D721Med (cell line): ENCODE measurements at regions not wholly inside any gene's neighbourhood (a gene's known extent, or its start where the extent isn't known, plus 50 kb on each side); places are given as distances from the start of the nearest gene placed in this dataset.

Experiments
- DNase-seq: peaks from one replicate; pipeline ENCODE4 v3.0.0; 2011; ENCODE audit warnings: low spot score; ENCODE audit not compliant: insufficient read length
- FAIRE-seq: peaks from 2 replicates; lab custom pipeline; 2011; peaks lifted over from hg19 to GRCh38; lab: Jason Lieb, UNC
- TF ChIP-seq, protein P1 (sequence below): IDR thresholded peaks from 2 replicates; pipeline ENCODE4 v1.5.1; 2012; ENCODE audit warnings: mild to moderate bottlenecking, control low read depth; ENCODE audit not compliant: insufficient read depth; ENCODE audit errors: missing control alignments

DNA sequence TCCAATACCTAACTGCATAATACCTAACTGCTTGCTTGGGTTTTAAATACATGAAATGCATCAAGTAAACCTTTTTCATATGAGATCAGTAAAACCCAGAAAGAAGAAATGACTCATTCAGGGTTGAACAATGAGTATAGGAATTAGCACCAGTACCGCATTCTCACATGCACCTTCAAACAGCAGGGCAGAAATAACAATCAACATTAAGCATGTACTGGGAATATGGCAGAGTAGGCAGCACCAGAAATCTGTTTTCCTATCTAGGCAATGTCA, 850.3 kb upstream of the SORCS1 start:
- TF ChIP-seq, protein P1, sequence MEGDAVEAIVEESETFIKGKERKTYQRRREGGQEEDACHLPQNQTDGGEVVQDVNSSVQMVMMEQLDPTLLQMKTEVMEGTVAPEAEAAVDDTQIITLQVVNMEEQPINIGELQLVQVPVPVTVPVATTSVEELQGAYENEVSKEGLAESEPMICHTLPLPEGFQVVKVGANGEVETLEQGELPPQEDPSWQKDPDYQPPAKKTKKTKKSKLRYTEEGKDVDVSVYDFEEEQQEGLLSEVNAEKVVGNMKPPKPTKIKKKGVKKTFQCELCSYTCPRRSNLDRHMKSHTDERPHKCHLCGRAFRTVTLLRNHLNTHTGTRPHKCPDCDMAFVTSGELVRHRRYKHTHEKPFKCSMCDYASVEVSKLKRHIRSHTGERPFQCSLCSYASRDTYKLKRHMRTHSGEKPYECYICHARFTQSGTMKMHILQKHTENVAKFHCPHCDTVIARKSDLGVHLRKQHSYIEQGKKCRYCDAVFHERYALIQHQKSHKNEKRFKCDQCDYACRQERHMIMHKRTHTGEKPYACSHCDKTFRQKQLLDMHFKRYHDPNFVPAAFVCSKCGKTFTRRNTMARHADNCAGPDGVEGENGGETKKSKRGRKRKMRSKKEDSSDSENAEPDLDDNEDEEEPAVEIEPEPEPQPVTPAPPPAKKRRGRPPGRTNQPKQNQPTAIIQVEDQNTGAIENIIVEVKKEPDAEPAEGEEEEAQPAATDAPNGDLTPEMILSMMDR, result no peak
- FAIRE-seq (no peak), DNase-seq (no peak)

DNA sequence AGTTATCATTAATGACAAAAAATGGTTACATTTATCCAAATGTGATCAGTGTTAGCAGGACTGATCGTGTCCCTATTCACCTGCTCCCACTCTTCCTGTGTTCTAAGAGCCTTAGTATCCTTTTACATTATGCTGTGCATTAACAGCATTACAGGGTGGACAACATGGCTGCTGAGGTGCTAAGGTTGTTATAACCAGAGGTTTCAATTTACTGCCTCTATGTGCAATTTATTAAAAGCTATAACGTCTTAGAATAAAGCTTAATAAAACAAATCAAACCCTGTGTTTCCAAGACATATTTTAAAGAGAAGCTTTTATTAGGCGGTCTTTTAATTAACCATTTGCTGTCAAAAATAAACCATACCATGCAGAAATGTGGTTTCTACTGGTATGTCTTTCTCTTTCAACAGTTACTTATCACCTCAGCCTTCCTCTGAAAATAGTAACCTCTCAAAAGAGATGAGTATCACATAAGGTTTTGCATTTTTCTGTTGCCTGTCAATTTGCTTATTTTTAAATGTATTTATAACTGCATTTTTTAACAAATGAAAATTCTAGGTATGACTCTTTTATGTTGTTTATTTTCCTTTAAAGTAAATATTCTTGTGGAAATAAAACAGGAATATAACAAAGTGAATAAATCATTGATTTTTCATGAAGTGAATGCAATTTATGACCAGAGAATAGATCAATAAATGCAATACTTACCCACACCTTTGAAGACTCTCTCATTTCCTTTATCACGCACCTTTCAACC, 849.8 kb upstream of the SORCS1 start:
- DNase-seq (no peak), FAIRE-seq (no peak)
- TF ChIP-seq, protein P1, result no peak

DNA sequence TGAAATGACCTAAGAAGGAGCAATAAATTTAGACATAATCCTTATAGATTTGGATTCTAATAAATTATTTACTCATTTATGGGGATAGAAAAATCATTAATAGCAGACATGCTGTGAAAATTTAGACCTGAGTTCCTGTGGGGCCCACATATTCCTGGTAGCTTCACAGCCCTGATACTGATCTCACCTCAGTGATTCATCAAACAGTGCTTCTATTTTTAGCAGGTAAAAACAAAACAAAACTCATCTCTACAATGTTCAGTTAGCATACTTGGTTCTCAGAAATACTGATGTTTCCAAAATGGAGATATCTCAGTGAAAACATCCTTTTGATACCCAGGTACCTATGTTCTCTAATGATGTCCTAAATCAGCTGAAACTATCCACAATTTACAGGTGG, 841.1 kb upstream of the SORCS1 start:
- DNase-seq, result no peak
- TF ChIP-seq, protein P1, result no peak
- no peak for FAIRE-seq

DNA sequence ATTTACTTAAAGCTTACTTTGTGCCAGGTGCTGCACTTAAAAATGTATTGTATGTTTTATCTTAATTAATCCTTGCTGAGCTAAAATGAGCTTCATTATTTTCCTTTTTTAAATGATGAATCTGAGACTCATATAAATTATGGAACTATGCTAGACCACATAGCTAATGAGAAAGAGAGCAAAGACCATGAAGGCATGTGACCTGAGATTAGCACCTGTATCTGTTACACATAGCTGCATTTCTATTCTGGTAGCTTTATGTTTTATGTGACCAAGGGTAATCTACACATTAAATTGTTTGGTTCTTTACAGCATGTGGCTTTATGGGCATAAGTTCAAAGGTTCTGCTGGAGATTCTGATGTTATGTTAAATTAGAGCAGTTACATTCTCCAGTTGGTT, 839.1 kb upstream of the SORCS1 start:
- FAIRE-seq (no peak), DNase-seq (no peak)
- TF ChIP-seq, protein P1, result no peak

DNA sequence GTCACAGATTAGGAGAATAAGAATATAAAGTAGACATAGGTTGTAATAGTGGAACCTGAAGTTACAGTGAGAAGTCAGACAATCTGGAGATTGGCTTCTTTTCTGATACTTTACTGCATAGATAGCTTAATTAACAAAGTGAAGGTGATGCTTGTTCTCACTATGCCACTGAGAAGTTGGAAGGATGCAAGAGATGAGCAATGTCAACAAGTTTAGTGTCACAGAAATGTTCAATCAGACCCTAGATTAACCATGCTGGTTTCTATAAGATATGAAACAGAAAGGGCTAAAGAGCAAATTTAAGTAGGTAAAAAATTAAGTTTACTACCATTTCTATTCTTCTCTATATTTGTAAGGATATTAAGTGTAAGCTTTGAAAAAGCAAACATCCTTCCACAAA, 838.6 kb upstream of the SORCS1 start:
- FAIRE-seq (no peak), DNase-seq (no peak)

DNA sequence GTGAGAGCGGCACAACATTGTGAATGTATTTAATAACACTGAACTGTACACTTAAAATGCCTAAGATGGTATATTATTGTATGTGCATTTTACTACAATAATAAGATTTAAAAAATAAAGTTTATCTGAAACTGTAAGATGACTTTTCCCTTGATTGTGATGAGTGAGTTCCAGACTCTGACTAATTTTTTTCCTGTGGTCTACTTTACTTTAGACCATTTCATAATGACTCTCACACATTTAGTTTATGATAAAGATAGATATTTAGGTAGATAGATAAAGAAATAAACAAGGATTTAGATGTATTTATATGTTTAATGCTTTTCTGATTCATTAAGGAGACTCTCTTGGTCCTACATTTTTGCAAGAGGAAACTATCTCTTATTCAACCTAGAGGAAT, 835.9 kb upstream of the SORCS1 start:
- FAIRE-seq (no peak), DNase-seq (no peak)
- TF ChIP-seq, protein P1, result no peak

More for the DNA sequence above, 838.6 kb upstream of the SORCS1 start:
- TF ChIP-seq, protein P1, result no peak

DNA sequence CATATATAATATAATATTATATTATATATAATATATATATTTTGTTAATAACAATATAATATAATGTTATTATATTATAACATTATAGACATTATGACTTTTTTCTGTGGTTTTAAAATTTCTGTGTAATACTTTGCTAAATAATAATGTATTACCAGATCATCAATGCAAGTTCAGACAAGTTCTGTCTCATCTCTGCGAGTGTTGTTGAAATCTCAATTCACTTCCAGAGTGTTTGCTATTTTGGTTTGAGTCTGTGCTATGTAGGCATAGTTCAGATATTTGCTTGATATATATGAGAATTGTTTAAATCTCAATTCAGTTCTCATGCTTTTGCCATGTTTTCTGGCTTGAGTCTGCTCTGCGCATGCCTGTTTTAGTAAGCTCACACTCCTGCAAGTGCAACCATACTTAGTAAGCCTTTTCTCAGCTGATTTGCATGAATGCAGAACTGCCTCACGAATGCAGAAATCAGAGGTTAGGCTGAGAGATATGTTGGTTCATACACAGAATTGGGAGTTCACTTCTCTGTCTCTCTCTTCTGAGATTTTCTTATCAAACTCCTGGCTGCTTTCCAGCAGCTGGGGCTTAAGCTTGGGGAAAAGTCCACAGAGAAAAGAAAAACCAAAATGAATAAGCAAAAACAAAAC, 830.2 kb upstream of the SORCS1 start:
- TF ChIP-seq, protein P1, result no peak
- DNase-seq, result no peak
- FAIRE-seq, result no peak
